RWPE1 (cell line): ENCODE measurements at regions not wholly inside any gene's neighbourhood (a gene's known extent, or its start where the extent isn't known, plus 50 kb on each side); places are given as distances from the start of the nearest gene placed in this dataset.

ENCODE experiments used
- CTCF ChIA-PET: fragments of 350-600 bp; sonication (Branson Sonifier 250); formaldehyde crosslinking; extraction: SDS; loops from one replicate; lab custom pipeline; 2021; lab: Yijun Ruan, JAX
- POLR2A ChIA-PET: fragments of 400-600 bp; formaldehyde crosslinking; extraction: SDS; loops from one replicate; lab custom pipeline; 2020; ENCODE audit warnings: antibody characterized with exemption; ENCODE audit not compliant: low non-redundant PET; lab: Yijun Ruan, JAX
- DNase-seq: peaks from one replicate; pipeline ENCODE4 v3.0.0; 2012; ENCODE audit warnings: low spot score
- H3K27ac ChIP-seq: fragments of 450-650 bp; 2 replicates; pipeline ENCODE4 v1.5.1; 2017
- CTCF ChIP-seq: fragments of 450-650 bp; conservative IDR thresholded peaks from 2 replicates; pipeline ENCODE4 v1.5.1; 2017; ENCODE audit warnings: low read depth, mild to moderate bottlenecking

GRCh38 chr5:74556631-74557595 lies 83.6 kb downstream of the ENC1 start:
- DNase-seq: no peak
- ChIA-PET CTCF (no interaction called here), POLR2A (no interaction called here)
- TF ChIP-seq CTCF: no peak
- no peak overlapping the region for H3K27ac ChIP-seq

GRCh38 chr5:74556006-74556405 lies 84.5 kb downstream of the ENC1 start:
- no peak for TF ChIP-seq CTCF
- ChIA-PET POLR2A (no interaction called here), CTCF (no interaction called here)
- H3K27ac ChIP-seq: no peak overlapping the region
- no peak for DNase-seq

DNA sequence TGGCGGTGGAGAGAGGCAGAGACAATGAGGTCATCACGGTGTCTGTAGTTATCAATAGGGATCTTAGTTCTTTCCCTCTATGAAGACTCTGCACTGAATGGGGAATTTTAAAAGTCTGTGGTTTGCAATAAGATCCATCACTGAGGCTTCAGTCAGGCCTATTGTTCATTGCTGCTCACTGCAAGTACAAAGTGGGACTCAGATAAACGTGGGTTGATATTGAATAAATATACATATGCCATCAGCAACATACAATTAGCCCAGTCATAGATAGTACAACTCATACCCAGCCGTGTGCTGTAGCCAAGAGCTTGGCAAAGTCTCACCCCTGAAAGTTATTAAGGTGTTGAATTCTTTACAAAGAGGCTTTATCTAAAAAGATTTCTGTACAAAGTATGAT lies 88.4 kb downstream of the ENC1 start:
- H3K27ac ChIP-seq: no peak overlapping the region
- ChIA-PET CTCF (no interaction called here), POLR2A (no interaction called here)
- TF ChIP-seq CTCF: no peak
- no peak for DNase-seq

GRCh38 chr5:74550927-74551326 lies 89.6 kb downstream of the ENC1 start:
- ChIA-PET CTCF (no interaction called here), POLR2A (no interaction called here)
- DNase-seq: no peak
- TF ChIP-seq CTCF: no peak
- H3K27ac ChIP-seq: no peak overlapping the region

DNA sequence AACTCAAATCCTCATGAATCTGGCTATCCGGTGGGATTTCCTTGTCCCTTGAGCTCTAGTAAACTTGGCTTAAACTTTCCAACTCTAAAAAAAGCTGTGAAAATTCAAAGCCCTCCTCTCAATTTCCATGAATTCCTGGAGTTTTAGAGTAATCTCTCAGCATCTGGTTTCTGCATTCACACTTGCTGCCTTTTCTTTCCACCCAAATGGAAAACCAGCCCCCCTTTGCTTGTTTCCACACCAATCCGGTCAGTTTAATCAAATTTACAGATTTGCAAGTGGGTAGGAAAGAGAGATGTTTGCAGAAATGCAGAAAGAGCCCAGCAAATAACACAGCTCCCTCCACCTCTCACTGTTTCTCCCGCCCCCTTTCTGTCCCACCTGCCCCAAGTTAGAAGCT lies 91.1 kb downstream of the ENC1 start:
- no peak overlapping the region for H3K27ac ChIP-seq
- POLR2A ChIA-PET: no interaction called here
- CTCF ChIA-PET: no interaction called here
- no peak for TF ChIP-seq CTCF
- DNase-seq: no peak

DNA sequence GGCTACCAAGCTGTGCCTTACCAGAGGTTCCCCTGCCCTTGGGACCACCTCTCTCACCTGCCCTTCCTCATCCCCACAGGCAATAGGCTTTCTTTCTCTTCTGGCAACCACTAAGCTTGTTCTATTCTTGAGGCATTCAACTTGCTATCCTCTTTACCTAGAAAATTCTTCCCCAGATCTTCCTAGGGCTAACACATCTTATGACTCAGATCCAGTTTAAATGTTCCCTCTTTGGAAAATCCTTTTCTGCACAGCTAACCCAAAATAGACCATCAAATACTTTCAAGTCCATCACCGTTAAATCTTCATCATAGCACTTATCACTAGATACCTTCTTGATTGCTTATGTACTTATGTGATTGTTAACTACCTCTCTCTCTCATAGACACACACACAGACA lies 93.7 kb downstream of the ENC1 start:
- POLR2A ChIA-PET: no interaction called here

More for the DNA sequence above, 93.7 kb downstream of the ENC1 start:
- TF ChIP-seq CTCF: no peak
- H3K27ac ChIP-seq: no peak overlapping the region
- peak; percentile 38 for DNase-seq
- CTCF ChIA-PET: interaction anchor here (0.5 kb wide), 1 partner anchor 467 kb away, joined by 4 read pairs; no protein-coding TSS in a partner anchor
